NCI-H1048 (cell line): ENCODE measurements at regions not wholly inside any gene's neighbourhood (a gene's known extent, or its start where the extent isn't known, plus 50 kb on each side); places are given as distances from the start of the nearest gene placed in this dataset.

ENCODE experiments used
- DNase-seq: peaks from one replicate; lab custom pipeline; 2025; lab: John Stamatoyannopoulos, UW

GRCh38 chr5:130251931-130252330 is 347.7 kb downstream of the CHSY3 start:
- no peak for DNase-seq

- no peak for DNase-seq
These were observed 339.4 kb downstream of the CHSY3 start for GRCh38 chr5:130243641-130244040.

- DNase-seq = no peak
These were observed 333.5 kb downstream of the CHSY3 start for GRCh38 chr5:130237721-130238120.
